HG03066 (cell line): ENCODE measurements at regions not wholly inside any gene's neighbourhood (a gene's known extent, or its start where the extent isn't known, plus 50 kb on each side); places are given as distances from the start of the nearest gene placed in this dataset.
"Not testable (repeated sequence)": the region's sequence is repeated elsewhere in the genome, so short reads cannot be mapped to it uniquely, and the experiment has no call there.

Experiments used
- ATAC-seq: cut with Tn5 transposase; IDR thresholded peaks from one replicate; pipeline ENCODE4 v1.9.1; 2021; ENCODE audit warnings: low read depth; ENCODE audit not compliant: unreplicated experiment

DNA sequence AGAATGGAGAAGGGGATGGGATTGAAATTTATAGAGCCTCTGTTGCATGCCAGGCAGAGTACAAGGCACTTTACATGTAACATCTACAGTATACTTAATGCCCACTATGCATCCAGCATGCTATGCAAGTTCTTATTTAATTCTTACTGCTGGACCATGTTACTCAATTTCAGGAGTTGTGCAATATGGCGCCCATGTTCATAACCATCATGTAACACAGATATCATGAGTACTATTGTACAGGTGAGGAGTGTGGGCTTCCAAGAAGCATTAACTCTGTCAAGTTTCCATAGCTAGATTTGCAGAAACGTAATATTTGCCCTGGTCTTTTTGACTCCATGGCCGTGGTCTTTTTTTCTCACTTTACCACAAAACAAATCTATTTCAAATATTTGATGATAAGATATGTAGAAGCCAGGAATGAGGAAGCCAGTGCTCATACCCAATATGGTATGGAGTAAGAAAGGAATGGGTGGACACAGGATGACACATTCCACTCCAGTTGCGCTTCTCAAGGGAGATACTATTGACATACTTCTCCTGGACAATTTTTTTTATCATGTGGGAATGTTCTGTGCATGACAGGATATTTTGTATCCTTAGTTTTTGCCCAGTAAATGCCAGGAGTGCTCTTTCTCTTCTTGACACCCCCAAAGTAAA is 191.8 kb downstream of the C12orf75 start:
- ATAC-seq: no peak

GRCh38 chr12:105523164-105524057 is 192.9 kb downstream of the C12orf75 start:
- no peak for ATAC-seq

DNA sequence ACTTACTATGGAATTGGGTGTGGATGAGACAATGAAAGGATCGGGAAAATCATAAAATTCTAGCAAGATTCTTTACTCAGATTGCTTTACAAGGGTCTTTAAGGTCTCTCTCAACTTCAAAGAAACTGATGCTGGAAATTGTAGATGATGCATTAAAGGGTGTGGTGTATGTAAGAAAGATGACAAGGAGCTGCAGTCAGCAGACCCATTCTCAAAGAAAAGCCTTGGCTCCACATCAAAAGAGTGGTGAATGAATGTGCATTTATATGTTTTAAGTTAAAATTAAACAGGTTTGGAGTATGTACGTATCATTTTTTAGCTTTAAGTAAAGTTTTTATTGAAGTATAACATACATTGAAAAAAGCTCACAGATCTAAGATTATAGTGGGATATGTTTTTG is 194.5 kb downstream of the C12orf75 start:
- no peak for ATAC-seq

- ATAC-seq: no peak
These were observed 203.6 kb downstream of the C12orf75 start for GRCh38 chr12:105534068-105534467.

- not testable (repeated sequence) for ATAC-seq
These were observed 204.5 kb downstream of the C12orf75 start for GRCh38 chr12:105535033-105535432.

GRCh38 chr12:105538880-105539279 is 208.4 kb downstream of the C12orf75 start:
- no peak for ATAC-seq

DNA sequence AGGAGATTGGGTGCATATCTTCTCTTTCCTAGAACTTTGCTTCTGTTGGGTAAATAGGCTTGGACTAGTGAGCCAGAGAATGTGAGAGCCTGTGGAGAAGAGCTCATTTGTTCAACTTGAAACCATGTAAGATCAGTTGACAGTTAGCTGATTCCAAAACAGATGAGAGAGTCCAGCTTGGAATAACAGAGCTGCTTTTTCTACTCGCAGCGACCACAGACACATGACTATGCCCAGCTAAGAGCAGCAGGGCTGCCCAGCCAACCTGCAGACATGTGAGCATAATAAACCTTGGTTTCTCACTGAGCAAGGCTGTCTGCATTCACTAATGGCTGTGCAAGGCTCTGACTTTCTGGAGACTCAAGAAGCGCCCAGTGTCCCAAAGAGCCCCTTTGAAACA is 209.2 kb downstream of the C12orf75 start:
- no peak for ATAC-seq

DNA sequence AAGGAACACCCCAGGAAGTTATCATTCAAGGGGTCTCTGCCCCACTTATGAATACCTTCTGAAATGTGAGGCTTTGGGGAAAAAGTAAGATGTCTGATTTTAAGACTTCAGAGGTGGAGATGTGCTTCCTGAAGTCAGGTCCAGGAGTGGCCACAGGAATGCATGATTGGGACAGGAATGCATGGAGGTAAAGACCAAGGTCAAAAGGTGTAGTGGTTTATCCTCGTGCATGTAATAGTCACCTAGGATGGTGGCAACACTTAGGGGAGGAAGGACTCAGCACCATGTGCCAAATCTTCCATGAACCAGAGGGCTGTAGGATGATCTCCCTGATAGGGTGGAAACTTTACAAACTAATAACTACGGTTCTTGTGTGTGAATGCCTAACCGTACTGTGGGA is 217.3 kb downstream of the C12orf75 start:
- ATAC-seq: no peak

GRCh38 chr12:105548626-105549025 is 218.1 kb downstream of the C12orf75 start:
- ATAC-seq: no peak

DNA sequence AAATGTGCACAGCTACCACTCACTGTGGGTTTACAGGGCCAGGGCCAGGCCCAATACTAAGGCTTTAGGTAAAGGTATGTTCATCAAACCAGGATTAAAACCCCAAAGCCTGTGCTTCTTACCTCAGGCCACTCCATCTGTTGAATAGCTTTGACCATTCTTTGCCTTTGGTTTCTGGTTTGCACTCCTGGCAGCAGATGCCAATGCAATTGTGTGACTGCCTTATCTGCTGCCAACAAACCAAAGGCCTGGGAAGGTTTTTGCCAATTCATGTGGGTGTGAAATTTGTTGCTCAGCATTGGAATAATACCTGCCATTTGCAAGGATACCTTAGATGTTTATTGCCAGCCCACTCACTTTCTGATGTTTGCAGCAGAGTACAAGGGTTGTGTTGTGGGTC is 221.6 kb downstream of the C12orf75 start:
- ATAC-seq: no peak

GRCh38 chr12:105554223-105554678 is 223.8 kb downstream of the C12orf75 start:
- no peak for ATAC-seq

DNA sequence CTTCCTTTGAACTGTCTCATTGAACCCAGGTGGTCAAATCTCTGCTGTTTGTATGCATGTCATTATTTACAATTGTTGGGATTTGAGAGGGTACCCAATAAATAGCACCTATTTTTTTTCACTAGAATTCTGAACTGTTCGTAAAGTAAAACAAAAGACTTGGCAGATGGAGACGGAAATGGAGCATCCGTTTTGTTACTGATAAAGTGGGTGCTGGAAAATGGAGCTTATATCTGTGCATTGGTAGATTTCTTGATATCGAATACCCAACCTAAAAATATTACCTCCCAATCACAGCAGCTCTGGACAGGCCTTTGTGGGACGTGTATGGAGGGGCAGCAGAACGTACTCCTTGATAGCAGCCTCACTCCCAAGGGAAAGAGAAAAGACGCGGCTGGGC is 224.4 kb downstream of the C12orf75 start:
- no peak for ATAC-seq

DNA sequence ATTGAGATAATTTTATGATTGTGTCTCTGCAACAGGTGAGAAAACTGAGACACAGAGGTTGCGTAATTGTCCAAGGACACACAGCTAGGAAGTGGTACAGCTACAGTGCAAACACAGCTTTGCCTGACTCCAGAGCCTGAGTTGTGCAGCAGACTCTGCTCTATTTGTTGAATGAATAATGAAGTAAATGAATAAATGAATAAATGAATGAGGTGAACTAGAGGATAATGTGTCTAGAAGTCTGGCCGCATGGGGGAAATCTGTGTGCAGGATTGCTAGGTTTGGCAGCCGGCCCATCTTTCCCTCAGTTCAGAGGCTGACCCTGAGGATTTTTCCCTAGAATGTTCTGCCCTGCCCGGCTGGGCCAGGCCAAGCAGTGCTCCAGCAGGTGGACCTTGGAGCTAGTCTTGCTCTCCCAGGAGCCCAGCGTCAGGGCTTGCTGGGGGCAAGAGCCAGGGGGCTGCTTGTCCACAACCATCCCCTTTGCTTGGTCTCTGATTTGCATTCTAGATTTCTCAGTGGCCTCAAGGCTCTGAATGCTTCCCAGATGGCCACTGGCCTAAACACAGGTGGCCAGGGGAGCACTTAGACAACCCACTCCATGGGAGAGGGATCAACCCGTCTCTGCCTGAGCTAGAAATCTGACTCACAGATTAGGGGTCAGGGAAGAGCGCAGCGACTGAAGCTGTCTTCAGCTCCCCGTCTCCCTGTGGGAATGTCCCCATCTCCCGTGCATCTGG is 225.2 kb downstream of the C12orf75 start:
- no peak for ATAC-seq

GRCh38 chr12:105559310-105559709 is 228.8 kb downstream of the C12orf75 start:
- ATAC-seq: no peak

DNA sequence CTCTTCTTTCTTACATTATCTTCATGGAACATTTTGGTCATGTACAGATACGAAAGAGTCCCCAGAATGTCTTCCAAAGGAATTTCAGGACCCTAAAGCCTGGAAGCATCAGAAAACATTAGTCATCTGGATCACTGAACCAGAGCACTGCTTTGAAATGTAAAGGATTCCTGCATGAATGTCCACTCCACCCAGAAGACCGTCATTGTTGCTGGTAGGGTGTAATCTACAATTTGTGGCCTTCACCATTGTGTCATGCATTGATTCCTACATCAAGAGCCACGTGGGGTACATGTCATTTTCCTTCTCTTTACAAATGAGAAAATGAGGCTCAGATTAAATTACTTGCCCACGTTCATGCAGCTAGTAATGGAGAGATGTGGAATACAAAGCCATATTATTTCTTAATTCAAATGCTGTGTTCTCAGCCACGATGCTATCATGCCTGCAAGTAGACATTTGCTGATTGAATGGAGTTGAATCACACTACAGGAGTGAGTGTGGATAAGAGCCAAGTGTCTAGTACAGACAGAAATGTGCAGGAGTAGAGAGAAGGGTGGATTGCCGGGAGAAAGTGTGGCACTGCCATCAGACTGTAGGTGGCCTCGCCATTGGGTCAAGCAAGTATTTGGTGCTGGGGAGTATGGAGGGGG is 231.2 kb downstream of the C12orf75 start:
- ATAC-seq: no peak

DNA sequence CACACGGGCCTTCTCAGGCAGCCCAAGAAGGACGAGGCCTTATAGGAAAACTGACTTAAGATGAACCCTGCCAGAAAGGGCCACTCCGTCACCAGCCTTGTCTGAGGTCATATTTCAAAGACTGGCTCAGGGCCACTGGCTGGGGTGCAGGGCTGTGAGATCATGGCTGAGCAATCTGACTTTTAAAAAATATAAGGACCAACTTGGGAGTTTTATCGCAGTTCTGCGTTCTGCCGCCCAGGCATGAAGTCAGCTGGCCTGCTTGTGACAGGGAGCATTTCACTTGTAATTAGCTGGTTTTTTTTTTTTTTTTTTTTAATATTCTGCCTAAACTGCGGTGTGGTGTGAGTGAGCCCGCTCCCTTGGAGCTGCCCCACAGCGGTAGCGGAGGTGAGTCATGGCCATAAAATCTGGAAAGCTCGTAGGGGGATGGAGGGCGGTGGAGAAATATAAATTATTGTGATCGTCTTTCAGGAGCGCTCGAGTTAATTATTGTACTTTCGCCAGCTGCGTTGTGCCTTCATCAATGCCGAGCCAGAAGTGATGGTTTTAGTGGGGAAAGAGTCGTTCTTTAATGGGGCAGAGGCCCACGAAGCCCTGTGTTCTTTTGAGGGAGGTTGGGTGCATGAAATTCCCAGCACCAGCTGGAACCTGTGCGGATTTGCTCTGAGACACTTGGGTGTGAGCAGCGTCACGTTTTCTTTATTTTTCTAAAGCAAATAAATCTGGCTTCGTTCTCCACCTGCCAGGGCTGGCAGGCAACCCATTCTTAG is 231.9 kb downstream of the C12orf75 start:
- ATAC-seq: no peak

GRCh38 chr12:105567061-105567460 is 236.6 kb downstream of the C12orf75 start:
- ATAC-seq: no peak

GRCh38 chr12:105569886-105570285 is 239.4 kb downstream of the C12orf75 start:
- no peak for ATAC-seq

DNA sequence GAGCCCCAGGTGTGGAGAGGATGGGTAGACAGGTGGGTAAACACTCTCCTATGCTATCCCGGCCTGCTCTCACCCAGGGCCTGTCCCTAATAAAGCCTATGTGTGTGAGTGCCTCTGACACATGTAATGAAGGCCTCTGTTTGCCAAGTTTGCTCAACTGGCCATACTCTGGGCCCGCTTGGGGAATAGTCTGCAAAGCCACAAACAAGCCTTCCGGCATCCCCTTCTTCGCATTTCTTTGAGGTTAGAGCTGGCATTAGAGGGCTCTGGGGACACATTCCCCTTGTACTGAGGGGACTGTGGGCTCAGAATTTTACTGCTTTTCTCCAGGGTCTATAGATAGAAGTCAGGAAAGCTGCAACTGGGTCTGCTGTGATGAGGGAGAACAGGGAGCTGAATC is 240.5 kb downstream of the C12orf75 start:
- ATAC-seq: no peak

- no peak for ATAC-seq
These were observed 243.1 kb downstream of the C12orf75 start for GRCh38 chr12:105573574-105573973.
